Gastroesophageal sphincter (tissue), 3 donors: ENCODE measurements at regions not wholly inside any gene's neighbourhood (a gene's known extent, or its start where the extent isn't known, plus 50 kb on each side); places are given as distances from the start of the nearest gene placed in this dataset.

ENCODE experiments used
- EP300 ChIP-seq: sonication (generic); formaldehyde crosslinking; IDR thresholded peaks from one replicate; pipeline ENCODE4 v1.6.1; 2017; ENCODE audit warnings: antibody characterized with exemption, mild to moderate bottlenecking
- POLR2A ChIP-seq, 2 donors: fragments of 450-650 bp; IDR thresholded peaks; one replicate each; pipeline ENCODE4 v1.6.1; 2017; ENCODE audit warnings: antibody characterized with exemption in 2 of 2, mild to moderate bottlenecking in 2 of 2, moderate library complexity in 1 of 2
- POLR2AphosphoS5 ChIP-seq: sonication (generic); formaldehyde crosslinking; IDR thresholded peaks from one replicate; pipeline ENCODE4 v1.6.1; 2017; ENCODE audit warnings: antibody characterized with exemption
- TF ChIP-seq, protein P1 (sequence below), 4 experiments: fragments of 200-600 bp in 2 of 4; fragments of 450-650 bp in 2 of 4; sonication (generic) in 1 of 4; IDR thresholded peaks; one replicate each; pipeline ENCODE4 v1.5.1; 2017 to 2019; ENCODE audit warnings: antibody characterized with exemption in 4 of 4, mild to moderate bottlenecking in 2 of 4, moderate library complexity in 2 of 4

DNA sequence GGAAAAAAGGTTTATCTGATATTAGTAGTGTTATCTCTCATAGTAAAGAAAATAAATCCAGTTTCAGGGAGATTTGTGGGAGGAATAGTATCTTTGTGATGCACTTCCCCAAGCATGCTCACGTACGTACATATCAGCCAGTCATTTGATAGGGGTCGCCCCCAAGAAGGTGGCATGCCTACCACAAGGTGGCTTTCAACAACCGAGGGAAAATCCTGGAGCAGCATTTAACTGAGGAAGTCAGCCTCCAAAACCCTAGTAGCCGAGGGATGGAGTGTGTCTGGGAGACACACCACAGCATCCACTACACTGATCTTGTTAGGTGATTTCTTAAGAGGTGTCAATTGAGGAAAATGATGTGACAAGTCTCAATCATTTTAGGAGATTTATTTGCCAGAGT is 623.9 kb downstream of the NYAP2 start:
- TF ChIP-seq EP300 (no peak), POLR2AphosphoS5 (no peak), POLR2A (IDR thresholded peaks at IDR 0.05) (no peak)
- TF ChIP-seq, protein P1, sequence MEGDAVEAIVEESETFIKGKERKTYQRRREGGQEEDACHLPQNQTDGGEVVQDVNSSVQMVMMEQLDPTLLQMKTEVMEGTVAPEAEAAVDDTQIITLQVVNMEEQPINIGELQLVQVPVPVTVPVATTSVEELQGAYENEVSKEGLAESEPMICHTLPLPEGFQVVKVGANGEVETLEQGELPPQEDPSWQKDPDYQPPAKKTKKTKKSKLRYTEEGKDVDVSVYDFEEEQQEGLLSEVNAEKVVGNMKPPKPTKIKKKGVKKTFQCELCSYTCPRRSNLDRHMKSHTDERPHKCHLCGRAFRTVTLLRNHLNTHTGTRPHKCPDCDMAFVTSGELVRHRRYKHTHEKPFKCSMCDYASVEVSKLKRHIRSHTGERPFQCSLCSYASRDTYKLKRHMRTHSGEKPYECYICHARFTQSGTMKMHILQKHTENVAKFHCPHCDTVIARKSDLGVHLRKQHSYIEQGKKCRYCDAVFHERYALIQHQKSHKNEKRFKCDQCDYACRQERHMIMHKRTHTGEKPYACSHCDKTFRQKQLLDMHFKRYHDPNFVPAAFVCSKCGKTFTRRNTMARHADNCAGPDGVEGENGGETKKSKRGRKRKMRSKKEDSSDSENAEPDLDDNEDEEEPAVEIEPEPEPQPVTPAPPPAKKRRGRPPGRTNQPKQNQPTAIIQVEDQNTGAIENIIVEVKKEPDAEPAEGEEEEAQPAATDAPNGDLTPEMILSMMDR (IDR thresholded peaks at IDR 0.05), result no peak
